SK-N-MC (cell line): ENCODE measurements at regions not wholly inside any gene's neighbourhood (a gene's known extent, or its start where the extent isn't known, plus 50 kb on each side); places are given as distances from the start of the nearest gene placed in this dataset.

Source experiments
- DNase-seq: peaks from one replicate; pipeline ENCODE4 v3.0.0-alpha.2; 2011; ENCODE audit warnings: low read depth, low spot score
- H3K27ac ChIP-seq: fragments of 200-600 bp; sonication (generic); 2 replicates; pipeline ENCODE4 v1.5.1; 2016; ENCODE audit warnings: mixed run types
- H3K36me3 ChIP-seq: fragments of 200-600 bp; sonication (generic); 2 replicates; pipeline ENCODE4 v1.6.1; 2017; ENCODE audit warnings: antibody characterized with exemption, low read length, mixed read lengths; ENCODE audit not compliant: insufficient read depth
- H3K4me3 ChIP-seq: fragments of 200-600 bp; sonication (generic); 2 replicates; pipeline ENCODE4 v1.5.1; 2016
- H3K9ac ChIP-seq: fragments of 200-600 bp; sonication (generic); 2 replicates; pipeline ENCODE4 v1.8.0; 2017; ENCODE audit warnings: mixed run types, mixed read lengths; ENCODE audit not compliant: insufficient read length
- H3K9me3 ChIP-seq: fragments of 200-600 bp; sonication (generic); 2 replicates; pipeline ENCODE4 v1.6.1; 2017; ENCODE audit warnings: low read depth, mild to moderate bottlenecking, antibody characterized with exemption, low read length, moderate library complexity, mixed read lengths
- EZH2 ChIP-seq: fragments of 200-600 bp; sonication (generic); IDR thresholded peaks from one replicate; pipeline ENCODE4 v1.6.1; 2017; ENCODE audit warnings: antibody characterized with exemption
- FOXP2 ChIP-seq: optimal IDR thresholded peaks from 2 replicates; pipeline ENCODE3; 2011; ENCODE audit warnings: mild to moderate bottlenecking, moderate library complexity; ENCODE audit not compliant: insufficient read depth; ENCODE audit errors: extremely low read length, control extremely low read depth
- POLR2AphosphoS5 ChIP-seq: IDR thresholded peaks from 2 replicates; pipeline ENCODE4 v1.6.1; 2012; ENCODE audit warnings: mild to moderate bottlenecking, low read depth, low read length, borderline replicate concordance

GRCh38 chr4:187436251-187436650 lies 559.3 kb upstream of the ZFP42 start:
- no peak for DNase-seq
- Histone ChIP-seq H3K27ac (no peak overlapping the region), H3K4me3 (no peak overlapping the region), H3K36me3 (no peaks in the 10 kb centered on the region), H3K9ac (no peak overlapping the region), H3K9me3 (no peaks in the 10 kb centered on the region)
- TF ChIP-seq FOXP2: no peak
- TF ChIP-seq POLR2AphosphoS5: no peak
- no peak for TF ChIP-seq EZH2

- H3K9ac ChIP-seq: no peak overlapping the region
- H3K9me3 ChIP-seq: no peaks in the 10 kb centered on the region
- no peak overlapping the region for H3K4me3 ChIP-seq
- no peaks in the 10 kb centered on the region for H3K36me3 ChIP-seq
- DNase-seq: no peak
- no peak for TF ChIP-seq EZH2
- TF ChIP-seq POLR2AphosphoS5: no peak
- no peak for TF ChIP-seq FOXP2
- H3K27ac ChIP-seq: no peak overlapping the region
Measured at GRCh38 chr4:187444061-187444460, 551.5 kb upstream of the ZFP42 start.

GRCh38 chr4:187449702-187450101 lies 545.9 kb upstream of the ZFP42 start:
- no peak overlapping the region for H3K9ac ChIP-seq
- no peak for TF ChIP-seq EZH2
- TF ChIP-seq POLR2AphosphoS5: no peak
- no peak for TF ChIP-seq FOXP2
- H3K9me3 ChIP-seq: no peaks in the 10 kb centered on the region
- H3K36me3 ChIP-seq: no peaks in the 10 kb centered on the region
- H3K27ac ChIP-seq: no peak overlapping the region
- no peak overlapping the region for H3K4me3 ChIP-seq
- DNase-seq: no peak

- no peak overlapping the region for H3K4me3 ChIP-seq
- no peak for TF ChIP-seq EZH2
- TF ChIP-seq FOXP2: no peak
- no peak for TF ChIP-seq POLR2AphosphoS5
- no peak for DNase-seq
Measured at GRCh38 chr4:187451776-187452175, 543.8 kb upstream of the ZFP42 start.

GRCh38 chr4:187460016-187460415 lies 535.6 kb upstream of the ZFP42 start:
- no peak for TF ChIP-seq EZH2
- no peak for TF ChIP-seq POLR2AphosphoS5
- no peak for TF ChIP-seq FOXP2

More at GRCh38 chr4:187451776-187452175, 543.8 kb upstream of the ZFP42 start:
- H3K9me3 ChIP-seq: no peaks in the 10 kb centered on the region
- H3K27ac ChIP-seq: no peak overlapping the region
- H3K36me3 ChIP-seq: no peaks in the 10 kb centered on the region
- no peak overlapping the region for H3K9ac ChIP-seq

GRCh38 chr4:187464573-187464972 lies 531.0 kb upstream of the ZFP42 start:
- H3K4me3 ChIP-seq: no peak overlapping the region
- TF ChIP-seq EZH2 (no peak), FOXP2 (no peak), POLR2AphosphoS5 (no peak)
- no peak overlapping the region for H3K27ac ChIP-seq
- no peak overlapping the region for H3K9ac ChIP-seq
- no peaks in the 10 kb centered on the region for H3K9me3 ChIP-seq
- DNase-seq: no peak
- H3K36me3 ChIP-seq: no peaks in the 10 kb centered on the region

More at GRCh38 chr4:187460016-187460415, 535.6 kb upstream of the ZFP42 start:
- no peak for DNase-seq
- Histone ChIP-seq H3K9me3 (no peaks in the 10 kb centered on the region), H3K27ac (no peak overlapping the region), H3K9ac (no peak overlapping the region), H3K36me3 (no peaks in the 10 kb centered on the region), H3K4me3 (no peak overlapping the region)

GRCh38 chr4:187467224-187467623 lies 528.3 kb upstream of the ZFP42 start:
- TF ChIP-seq POLR2AphosphoS5: no peak
- no peak for TF ChIP-seq EZH2
- TF ChIP-seq FOXP2: no peak
- DNase-seq: no peak
- Histone ChIP-seq H3K9me3 (no peaks in the 10 kb centered on the region), H3K4me3 (no peak overlapping the region), H3K9ac (no peak overlapping the region), H3K27ac (no peak overlapping the region), H3K36me3 (no peaks in the 10 kb centered on the region)

GRCh38 chr4:187469627-187470026 lies 525.9 kb upstream of the ZFP42 start:
- DNase-seq: no peak
- Histone ChIP-seq H3K9ac (no peak overlapping the region), H3K9me3 (no peaks in the 10 kb centered on the region), H3K36me3 (no peaks in the 10 kb centered on the region), H3K27ac (no peak overlapping the region), H3K4me3 (no peak overlapping the region)
- TF ChIP-seq POLR2AphosphoS5 (no peak), FOXP2 (no peak), EZH2 (no peak)

- no peak for DNase-seq
- Histone ChIP-seq H3K27ac (no peak overlapping the region), H3K9ac (no peak overlapping the region), H3K36me3 (no peaks in the 10 kb centered on the region), H3K4me3 (no peak overlapping the region), H3K9me3 (no peaks in the 10 kb centered on the region)
- TF ChIP-seq EZH2 (no peak), FOXP2 (no peak), POLR2AphosphoS5 (no peak)
Measured at GRCh38 chr4:187470061-187470460, 525.5 kb upstream of the ZFP42 start.
